ENCODE measurements at regions not wholly inside any gene's neighbourhood (a gene's known extent, or its start where the extent isn't known, plus 50 kb on each side); places are given as distances from the start of the nearest gene placed in this dataset.

DNA sequence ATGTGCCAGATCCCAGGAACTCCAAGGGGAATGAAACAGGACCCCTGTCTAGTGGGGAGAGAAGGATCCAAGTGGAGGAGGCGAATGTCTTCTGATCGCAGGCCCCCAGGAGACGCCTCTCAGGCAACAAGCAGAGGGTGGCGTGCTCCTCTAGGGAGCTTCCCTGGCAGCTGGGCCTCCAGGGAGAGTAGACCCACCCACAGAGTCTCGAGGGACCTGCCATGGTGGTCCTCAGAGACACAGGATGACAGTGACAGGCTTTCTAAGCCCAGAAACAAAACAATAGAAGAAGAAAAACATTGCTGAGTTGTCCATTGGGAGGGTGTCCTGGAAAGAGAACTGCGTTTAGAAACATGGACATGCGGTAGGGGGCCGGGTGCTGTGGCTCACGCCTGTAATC, 140.6 kb upstream of the MAP1LC3B2 start:
- H3K79me2 ChIP-seq (ENCODE audit: insufficient read depth, low read length), result no peaks in the 10 kb centered on the region
- no peak overlapping the region for H3K27ac ChIP-seq (ENCODE audit: insufficient read length, low read depth, low read length)
- TF ChIP-seq, protein P1, sequence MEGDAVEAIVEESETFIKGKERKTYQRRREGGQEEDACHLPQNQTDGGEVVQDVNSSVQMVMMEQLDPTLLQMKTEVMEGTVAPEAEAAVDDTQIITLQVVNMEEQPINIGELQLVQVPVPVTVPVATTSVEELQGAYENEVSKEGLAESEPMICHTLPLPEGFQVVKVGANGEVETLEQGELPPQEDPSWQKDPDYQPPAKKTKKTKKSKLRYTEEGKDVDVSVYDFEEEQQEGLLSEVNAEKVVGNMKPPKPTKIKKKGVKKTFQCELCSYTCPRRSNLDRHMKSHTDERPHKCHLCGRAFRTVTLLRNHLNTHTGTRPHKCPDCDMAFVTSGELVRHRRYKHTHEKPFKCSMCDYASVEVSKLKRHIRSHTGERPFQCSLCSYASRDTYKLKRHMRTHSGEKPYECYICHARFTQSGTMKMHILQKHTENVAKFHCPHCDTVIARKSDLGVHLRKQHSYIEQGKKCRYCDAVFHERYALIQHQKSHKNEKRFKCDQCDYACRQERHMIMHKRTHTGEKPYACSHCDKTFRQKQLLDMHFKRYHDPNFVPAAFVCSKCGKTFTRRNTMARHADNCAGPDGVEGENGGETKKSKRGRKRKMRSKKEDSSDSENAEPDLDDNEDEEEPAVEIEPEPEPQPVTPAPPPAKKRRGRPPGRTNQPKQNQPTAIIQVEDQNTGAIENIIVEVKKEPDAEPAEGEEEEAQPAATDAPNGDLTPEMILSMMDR (conservative IDR thresholded peaks at IDR 0.05), result no peak
- H3K4me1 Mint-ChIP-seq, result peaks cover 6 to 14% of the 10 kb centered on the region in 2 experiments
- H2BK12ac ChIP-seq (ENCODE audit: insufficient read length, low read depth, low read length), result no peak overlapping the region
- H2BK20ac ChIP-seq (ENCODE audit: low read depth, low read length, poor library complexity, severe bottlenecking), result no peak overlapping the region
- H4K5ac ChIP-seq (ENCODE audit: insufficient read length, low read depth, low read length), result no peak overlapping the region
- H3K27me3 ChIP-seq (ENCODE audit: insufficient read depth, low read length), result no peaks in the 10 kb centered on the region
- H3K56ac ChIP-seq (ENCODE audit: insufficient read length, low read depth, low read length), result no peak overlapping the region
- H2AK5ac ChIP-seq (ENCODE audit: insufficient read length, low read length), result no peak overlapping the region
- H3K27me3 Mint-ChIP-seq (ENCODE audit: low read depth), result no peaks in the 10 kb centered on the region; the same call in 1 of the 2 replicates
- DNase-seq, result no peak
- H3K9ac ChIP-seq (ENCODE audit: extremely low read depth, insufficient read length, low read length), result no peak overlapping the region
- no peak overlapping the region for H2BK120ac ChIP-seq (ENCODE audit: low read depth, low read length, poor library complexity, severe bottlenecking)
- H3K9me3 ChIP-seq (ENCODE audit: control insufficient read depth, low read depth, low read length), result no peaks in the 10 kb centered on the region
- H3K14ac ChIP-seq (ENCODE audit: insufficient read depth, low read length), result no peak overlapping the region
- WGBS (ENCODE audit: extremely low coverage, insufficient read length, low lambda C conversion rate), result no CpG with 5 or more reads among the region's 9 CpGs
- no peak overlapping the region for H3K23ac ChIP-seq (ENCODE audit: insufficient read length, low read depth, low read length)
- H3K27ac Mint-ChIP-seq, result no peak overlapping the region; a peak in 1 of 7 replicates
- no peaks in the 10 kb centered on the region for H3K23me2 ChIP-seq (ENCODE audit: insufficient read length, low read depth, low read length, poor library complexity, severe bottlenecking)
- H3K79me1 ChIP-seq (ENCODE audit: insufficient read depth, low read depth, low read length, poor library complexity, severe bottlenecking), result no peaks in the 10 kb centered on the region
- no peak overlapping the region for H4K91ac ChIP-seq (ENCODE audit: insufficient read length, low read depth, low read length)
- H4K8ac ChIP-seq (replicated peaks; ENCODE audit: insufficient read length, low read depth, low read length), result no peak overlapping the region
- H3K4me1 ChIP-seq (ENCODE audit: insufficient read depth, low read length), result no peaks in the 10 kb centered on the region; the same call in 1 of the 2 replicates
- H2AFZ ChIP-seq (ENCODE audit: low read length), result no peak overlapping the region
- H3K36me3 Mint-ChIP-seq (ENCODE audit: insufficient read depth in 1 of 3, low read depth in 3 of 3), result peaks cover 0 to 6% (median 0%) of the 10 kb centered on the region in 3 experiments; a peak in 2 of 7 replicates
- no peak overlapping the region for H2BK5ac ChIP-seq (ENCODE audit: insufficient read length, low read length)
- no peak overlapping the region for H3K4me3 Mint-ChIP-seq
- no peaks in the 10 kb centered on the region for H4K20me1 ChIP-seq (ENCODE audit: control insufficient read depth, insufficient read depth, insufficient read length)
- no peak overlapping the region for H3T11ph ChIP-seq (ENCODE audit: low read length)
- no peak overlapping the region for H3K4ac ChIP-seq (ENCODE audit: low read depth, low read length)
- no peak overlapping the region for H3K18ac ChIP-seq (ENCODE audit: insufficient read length, low read depth, low read length)
- no peak overlapping the region for H3K4me2 ChIP-seq (ENCODE audit: insufficient read depth, insufficient read length, low read length)
- 0 out of 5 replicates have a peak, but pooled peaks cover 3 to 4% of the 10 kb centered on the region in 2 experiments for H3K9me3 Mint-ChIP-seq
- no peak overlapping the region for H2BK15ac ChIP-seq (ENCODE audit: low read depth, low read length)
